Liver (tissue), 8 donors: ENCODE measurements at regions not wholly inside any gene's neighbourhood (a gene's known extent, or its start where the extent isn't known, plus 50 kb on each side); places are given as distances from the start of the nearest gene placed in this dataset.

ENCODE experiments used
- DNase-seq: peaks from one replicate; pipeline ENCODE4 v3.0.0-alpha.2; 2017; ENCODE audit warnings: low spot score
- H3K27ac ChIP-seq, 2 donors: one replicate each; pipeline ENCODE4 v1.7.0; 2013; ENCODE audit warnings: inconsistent platforms in 2 of 2, low read length in 2 of 2, control low read depth in 1 of 2, low read depth in 1 of 2, mild to moderate bottlenecking in 1 of 2
- H3K27me3 ChIP-seq, 4 donors: one replicate each; pipeline versions ENCODE4 v1.6.1 to v1.7.0; 2013; ENCODE audit warnings: low read length in 3 of 4, inconsistent platforms in 1 of 4, mild to moderate bottlenecking in 1 of 4, moderate library complexity in 1 of 4; ENCODE audit not compliant: control insufficient read depth in 4 of 4, insufficient read depth in 4 of 4
- H3K36me3 ChIP-seq, 4 donors: one replicate each; pipeline versions ENCODE4 v1.6.1 to v1.7.0; 2013; ENCODE audit warnings: low read length in 3 of 4, mild to moderate bottlenecking in 3 of 4, low read depth in 1 of 4, moderate library complexity in 1 of 4; ENCODE audit not compliant: control insufficient read depth in 4 of 4, insufficient read depth in 3 of 4
- H3K4me1 ChIP-seq, 4 donors: one replicate each; pipeline versions ENCODE4 v1.6.1 to v1.7.0; 2013; ENCODE audit warnings: low read length in 3 of 4, mild to moderate bottlenecking in 3 of 4, moderate library complexity in 1 of 4; ENCODE audit not compliant: control insufficient read depth in 4 of 4, insufficient read depth in 4 of 4
- H3K4me3 ChIP-seq, 3 donors: one replicate each; pipeline versions ENCODE4 v1.6.1 to v1.7.0; 2013; ENCODE audit warnings: low read length in 3 of 3, control low read depth in 1 of 3, low read depth in 1 of 3, mild to moderate bottlenecking in 1 of 3
- H3K9ac ChIP-seq, 2 donors: one replicate each; pipeline ENCODE4 v1.7.0; 2013; ENCODE audit warnings: low read length in 2 of 2, mild to moderate bottlenecking in 2 of 2, moderate library complexity in 2 of 2, control low read depth in 1 of 2, low read depth in 1 of 2
- H3K9me3 ChIP-seq, 4 donors: one replicate each; pipeline versions ENCODE4 v1.6.1 to v1.7.0; 2013; ENCODE audit warnings: low read length in 3 of 4; ENCODE audit not compliant: control insufficient read depth in 4 of 4
- EGR1 ChIP-seq, 2 donors: IDR thresholded peaks; 2 replicates each; pipeline ENCODE4 v1.6.1; 2016 to 2018; ENCODE audit warnings: antibody characterized with exemption in 2 of 2, low read depth in 2 of 2
- FOXA1 ChIP-seq: IDR thresholded peaks from 2 replicates; pipeline ENCODE4 v1.6.1; 2016; ENCODE audit warnings: antibody characterized with exemption
- FOXA2 ChIP-seq: IDR thresholded peaks from 2 replicates; pipeline ENCODE4 v1.6.1; 2016; ENCODE audit warnings: antibody characterized with exemption
- GABPA ChIP-seq, 2 donors: IDR thresholded peaks in 1 of 2; conservative IDR thresholded peaks in 1 of 2; 2 replicates each; pipeline ENCODE4 v1.6.1; 2016; ENCODE audit warnings: antibody characterized with exemption in 2 of 2, mild to moderate bottlenecking in 1 of 2, moderate library complexity in 1 of 2
- HNF4A ChIP-seq, 2 donors: conservative IDR thresholded peaks; 2 replicates each; pipeline ENCODE4 v1.6.1; 2016; ENCODE audit warnings: antibody characterized with exemption in 2 of 2, mild to moderate bottlenecking in 2 of 2
- HNF4G ChIP-seq: IDR thresholded peaks from 2 replicates; pipeline ENCODE4 v1.6.1; 2016; ENCODE audit warnings: antibody characterized with exemption
- JUND ChIP-seq, 2 donors: IDR thresholded peaks; 2 replicates each; pipeline ENCODE4 v1.6.1; 2016; ENCODE audit warnings: antibody characterized with exemption in 2 of 2
- NR2F2 ChIP-seq: IDR thresholded peaks from 2 replicates; pipeline ENCODE4 v1.6.1; 2016; ENCODE audit warnings: antibody characterized with exemption
- RAD21 ChIP-seq, 2 donors: IDR thresholded peaks; 2 replicates each; pipeline ENCODE4 v1.6.1; 2016; ENCODE audit warnings: antibody characterized with exemption in 2 of 2, mild to moderate bottlenecking in 2 of 2
- RXRA ChIP-seq, 2 donors: IDR thresholded peaks; 2 replicates each; pipeline ENCODE4 v1.6.1; 2017 to 2018; ENCODE audit warnings: antibody characterized with exemption in 2 of 2, mild to moderate bottlenecking in 1 of 2
- SP1 ChIP-seq: IDR thresholded peaks from 2 replicates; pipeline ENCODE4 v1.6.1; 2018; ENCODE audit warnings: antibody characterized with exemption, mild to moderate bottlenecking
- TAF1 ChIP-seq: conservative IDR thresholded peaks from 2 replicates; pipeline ENCODE4 v1.6.1; 2016; ENCODE audit warnings: antibody characterized with exemption, mild to moderate bottlenecking
- YY1 ChIP-seq: IDR thresholded peaks from 2 replicates; pipeline ENCODE4 v1.6.1; 2016; ENCODE audit warnings: antibody characterized with exemption, mild to moderate bottlenecking
- WGBS: extraction: QIAGEN DNeasy Blood & Tissue Kit; methylation state at CpG from one replicate; pipeline ENCODE4 v1.1.7; 2013; 5-methylcytosine and 5-hydroxymethylcytosine counted together
- TF ChIP-seq, protein P1 (sequence below): IDR thresholded peaks from 2 replicates; pipeline ENCODE4 v1.6.1; 2016; ENCODE audit warnings: antibody characterized with exemption
- TF ChIP-seq, protein P2 (sequence below): IDR thresholded peaks from 2 replicates; pipeline ENCODE4 v1.6.1; 2016; ENCODE audit warnings: antibody characterized with exemption, mild to moderate bottlenecking
- TF ChIP-seq, protein P3 (sequence below): IDR thresholded peaks from 2 replicates; pipeline ENCODE4 v1.6.1; 2016; ENCODE audit warnings: antibody characterized with exemption
- TF ChIP-seq, protein P4 (sequence below): fragments of 150-350 bp; IDR thresholded peaks from 2 replicates; pipeline ENCODE4 v1.5.1; 2017; ENCODE audit warnings: improper control_type of control experiment, low read depth, low read length; ENCODE audit not compliant: missing input control
- TF ChIP-seq, protein P5 (sequence below): IDR thresholded peaks from 2 replicates; pipeline ENCODE4 v1.6.1; 2016; ENCODE audit warnings: antibody characterized with exemption
- donor health status: healthy.
- donor health status: healthy.
- donor health status: healthy.
- donor health status: healthy.
- donor health status: healthy.

DNA sequence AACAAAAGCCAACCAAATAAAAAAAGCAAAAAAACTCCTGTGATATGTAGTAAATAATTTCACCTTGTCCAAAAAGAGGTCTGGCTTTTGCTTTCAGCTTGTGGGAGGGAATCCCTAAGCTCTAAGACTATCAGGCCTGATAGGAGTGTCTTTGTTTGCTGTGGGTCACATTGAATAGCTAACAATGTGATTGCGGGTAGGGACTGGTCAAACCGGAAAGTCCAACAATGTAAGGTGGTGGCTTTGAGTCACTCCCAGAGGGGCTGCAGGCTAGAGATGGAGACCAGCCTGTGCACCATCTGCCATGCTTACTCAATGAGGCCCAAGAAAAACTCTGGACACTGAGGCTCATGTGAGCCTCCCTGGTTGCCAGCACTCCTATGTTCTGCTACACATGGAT is 192.9 kb downstream of the TFCP2L1 start:
- 88% methylated on average over 2 of the region's 2 CpGs for WGBS
- Histone ChIP-seq H3K9me3 (no peaks in the 10 kb centered on the region), H3K4me3 (no peak overlapping the region), H3K36me3 (no peaks in the 10 kb centered on the region), H3K4me1 (no peaks in the 10 kb centered on the region), H3K9ac (no peak overlapping the region), H3K27ac (no peak overlapping the region), H3K27me3 (no peaks in the 10 kb centered on the region)
- no peak for TF ChIP-seq EGR1 (IDR thresholded peaks at IDR 0.05; ENCODE audit: low read depth in 2 of 2)
- no peak for TF ChIP-seq NR2F2
- TF ChIP-seq, protein P1, sequence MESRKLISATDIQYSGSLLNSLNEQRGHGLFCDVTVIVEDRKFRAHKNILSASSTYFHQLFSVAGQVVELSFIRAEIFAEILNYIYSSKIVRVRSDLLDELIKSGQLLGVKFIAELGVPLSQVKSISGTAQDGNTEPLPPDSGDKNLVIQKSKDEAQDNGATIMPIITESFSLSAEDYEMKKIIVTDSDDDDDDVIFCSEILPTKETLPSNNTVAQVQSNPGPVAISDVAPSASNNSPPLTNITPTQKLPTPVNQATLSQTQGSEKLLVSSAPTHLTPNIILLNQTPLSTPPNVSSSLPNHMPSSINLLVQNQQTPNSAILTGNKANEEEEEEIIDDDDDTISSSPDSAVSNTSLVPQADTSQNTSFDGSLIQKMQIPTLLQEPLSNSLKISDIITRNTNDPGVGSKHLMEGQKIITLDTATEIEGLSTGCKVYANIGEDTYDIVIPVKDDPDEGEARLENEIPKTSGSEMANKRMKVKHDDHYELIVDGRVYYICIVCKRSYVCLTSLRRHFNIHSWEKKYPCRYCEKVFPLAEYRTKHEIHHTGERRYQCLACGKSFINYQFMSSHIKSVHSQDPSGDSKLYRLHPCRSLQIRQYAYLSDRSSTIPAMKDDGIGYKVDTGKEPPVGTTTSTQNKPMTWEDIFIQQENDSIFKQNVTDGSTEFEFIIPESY = no peak
- no peak for TF ChIP-seq SP1
- TF ChIP-seq RAD21 (IDR thresholded peaks at IDR 0.05) = no peak
- TF ChIP-seq, protein P2, sequence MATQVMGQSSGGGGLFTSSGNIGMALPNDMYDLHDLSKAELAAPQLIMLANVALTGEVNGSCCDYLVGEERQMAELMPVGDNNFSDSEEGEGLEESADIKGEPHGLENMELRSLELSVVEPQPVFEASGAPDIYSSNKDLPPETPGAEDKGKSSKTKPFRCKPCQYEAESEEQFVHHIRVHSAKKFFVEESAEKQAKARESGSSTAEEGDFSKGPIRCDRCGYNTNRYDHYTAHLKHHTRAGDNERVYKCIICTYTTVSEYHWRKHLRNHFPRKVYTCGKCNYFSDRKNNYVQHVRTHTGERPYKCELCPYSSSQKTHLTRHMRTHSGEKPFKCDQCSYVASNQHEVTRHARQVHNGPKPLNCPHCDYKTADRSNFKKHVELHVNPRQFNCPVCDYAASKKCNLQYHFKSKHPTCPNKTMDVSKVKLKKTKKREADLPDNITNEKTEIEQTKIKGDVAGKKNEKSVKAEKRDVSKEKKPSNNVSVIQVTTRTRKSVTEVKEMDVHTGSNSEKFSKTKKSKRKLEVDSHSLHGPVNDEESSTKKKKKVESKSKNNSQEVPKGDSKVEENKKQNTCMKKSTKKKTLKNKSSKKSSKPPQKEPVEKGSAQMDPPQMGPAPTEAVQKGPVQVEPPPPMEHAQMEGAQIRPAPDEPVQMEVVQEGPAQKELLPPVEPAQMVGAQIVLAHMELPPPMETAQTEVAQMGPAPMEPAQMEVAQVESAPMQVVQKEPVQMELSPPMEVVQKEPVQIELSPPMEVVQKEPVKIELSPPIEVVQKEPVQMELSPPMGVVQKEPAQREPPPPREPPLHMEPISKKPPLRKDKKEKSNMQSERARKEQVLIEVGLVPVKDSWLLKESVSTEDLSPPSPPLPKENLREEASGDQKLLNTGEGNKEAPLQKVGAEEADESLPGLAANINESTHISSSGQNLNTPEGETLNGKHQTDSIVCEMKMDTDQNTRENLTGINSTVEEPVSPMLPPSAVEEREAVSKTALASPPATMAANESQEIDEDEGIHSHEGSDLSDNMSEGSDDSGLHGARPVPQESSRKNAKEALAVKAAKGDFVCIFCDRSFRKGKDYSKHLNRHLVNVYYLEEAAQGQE = no peak
- no peak for TF ChIP-seq HNF4G
- no peak for TF ChIP-seq FOXA2
- TF ChIP-seq RXRA (IDR thresholded peaks at IDR 0.05) = no peak
- no peak for TF ChIP-seq GABPA (IDR thresholded peaks at IDR 0.05 in 1 of 2, conservative IDR thresholded peaks at IDR 0.05 in 1 of 2)
- TF ChIP-seq HNF4A (conservative IDR thresholded peaks at IDR 0.05) = no peak
- TF ChIP-seq, protein P3, sequence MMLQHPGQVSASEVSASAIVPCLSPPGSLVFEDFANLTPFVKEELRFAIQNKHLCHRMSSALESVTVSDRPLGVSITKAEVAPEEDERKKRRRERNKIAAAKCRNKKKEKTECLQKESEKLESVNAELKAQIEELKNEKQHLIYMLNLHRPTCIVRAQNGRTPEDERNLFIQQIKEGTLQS = no peak
- TF ChIP-seq FOXA1 = no peak
- TF ChIP-seq, protein P4, sequence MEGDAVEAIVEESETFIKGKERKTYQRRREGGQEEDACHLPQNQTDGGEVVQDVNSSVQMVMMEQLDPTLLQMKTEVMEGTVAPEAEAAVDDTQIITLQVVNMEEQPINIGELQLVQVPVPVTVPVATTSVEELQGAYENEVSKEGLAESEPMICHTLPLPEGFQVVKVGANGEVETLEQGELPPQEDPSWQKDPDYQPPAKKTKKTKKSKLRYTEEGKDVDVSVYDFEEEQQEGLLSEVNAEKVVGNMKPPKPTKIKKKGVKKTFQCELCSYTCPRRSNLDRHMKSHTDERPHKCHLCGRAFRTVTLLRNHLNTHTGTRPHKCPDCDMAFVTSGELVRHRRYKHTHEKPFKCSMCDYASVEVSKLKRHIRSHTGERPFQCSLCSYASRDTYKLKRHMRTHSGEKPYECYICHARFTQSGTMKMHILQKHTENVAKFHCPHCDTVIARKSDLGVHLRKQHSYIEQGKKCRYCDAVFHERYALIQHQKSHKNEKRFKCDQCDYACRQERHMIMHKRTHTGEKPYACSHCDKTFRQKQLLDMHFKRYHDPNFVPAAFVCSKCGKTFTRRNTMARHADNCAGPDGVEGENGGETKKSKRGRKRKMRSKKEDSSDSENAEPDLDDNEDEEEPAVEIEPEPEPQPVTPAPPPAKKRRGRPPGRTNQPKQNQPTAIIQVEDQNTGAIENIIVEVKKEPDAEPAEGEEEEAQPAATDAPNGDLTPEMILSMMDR = no peak
- no peak for DNase-seq

DNA sequence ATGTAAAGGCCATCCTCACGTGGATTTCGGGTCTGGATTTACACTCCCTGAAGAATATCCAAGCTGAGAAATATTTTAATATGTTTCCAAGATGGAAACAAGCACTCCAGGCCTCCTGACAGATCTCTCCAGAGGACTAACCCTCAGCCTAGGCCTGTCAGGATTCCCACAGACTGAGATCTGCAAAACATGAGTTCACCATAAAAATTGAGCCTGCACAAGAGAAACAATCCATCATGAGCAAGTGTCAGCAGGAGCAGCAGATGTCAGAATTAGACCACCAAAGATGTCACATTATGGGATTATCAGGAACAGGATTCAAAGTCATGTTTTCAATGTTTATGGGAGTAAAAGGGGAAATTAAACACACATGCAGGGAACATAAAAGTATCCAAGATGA is 191.3 kb downstream of the TFCP2L1 start:
- WGBS = 81% methylated on average over 2 of the region's 2 CpGs
- no peak for TF ChIP-seq HNF4G
- TF ChIP-seq JUND (IDR thresholded peaks at IDR 0.05) = no peak
- TF ChIP-seq HNF4A (conservative IDR thresholded peaks at IDR 0.05) = no peak
- no peak for TF ChIP-seq YY1
- TF ChIP-seq EGR1 (IDR thresholded peaks at IDR 0.05; ENCODE audit: low read depth in 2 of 2) = no peak
- no peak for TF ChIP-seq SP1
- TF ChIP-seq, protein P3 = no peak
- no peak for TF ChIP-seq FOXA2
- TF ChIP-seq, protein P2 = no peak
- TF ChIP-seq, protein P5, sequence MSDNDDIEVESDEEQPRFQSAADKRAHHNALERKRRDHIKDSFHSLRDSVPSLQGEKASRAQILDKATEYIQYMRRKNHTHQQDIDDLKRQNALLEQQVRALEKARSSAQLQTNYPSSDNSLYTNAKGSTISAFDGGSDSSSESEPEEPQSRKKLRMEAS = no peak
- no peak for TF ChIP-seq TAF1
- TF ChIP-seq RAD21 (IDR thresholded peaks at IDR 0.05) = no peak
- no peaks in the 10 kb centered on the region for H3K4me1 ChIP-seq
- no peaks in the 10 kb centered on the region for H3K27me3 ChIP-seq
- no peak for DNase-seq
- H3K36me3 ChIP-seq = no peaks in the 10 kb centered on the region
- H3K9ac ChIP-seq = no peak overlapping the region
- no peak overlapping the region for H3K27ac ChIP-seq
- no peak overlapping the region for H3K4me3 ChIP-seq
- H3K9me3 ChIP-seq = no peaks in the 10 kb centered on the region
